H9 (cell line): ENCODE measurements at regions not wholly inside any gene's neighbourhood (a gene's known extent, or its start where the extent isn't known, plus 50 kb on each side); places are given as distances from the start of the nearest gene placed in this dataset.

Experiments
- DNase-seq: peaks from one replicate; pipeline ENCODE4 v3.0.0-alpha.2; 2017
- H2AFZ ChIP-seq: one replicate; pipeline ENCODE4 v1.6.1; 2013; ENCODE audit warnings: mild to moderate bottlenecking, low read length, control low read depth, moderate library complexity
- H2AK5ac ChIP-seq: 2 replicates; pipeline ENCODE4 v1.6.1; 2013; ENCODE audit warnings: low read length, control low read depth, mixed read lengths; ENCODE audit not compliant: insufficient read length
- H2BK120ac ChIP-seq: one replicate; pipeline ENCODE4 v1.6.1; 2013; ENCODE audit warnings: low read depth, mild to moderate bottlenecking, low read length, control low read depth, inconsistent platforms; ENCODE audit not compliant: poor library complexity, severe bottlenecking
- H2BK12ac ChIP-seq: 2 replicates; pipeline ENCODE4 v1.6.1; 2013; ENCODE audit warnings: low read length, control low read depth, mixed read lengths, low read depth; ENCODE audit not compliant: insufficient read length
- H2BK15ac ChIP-seq: 2 replicates; pipeline ENCODE4 v1.6.1; 2013; ENCODE audit warnings: low read depth, low read length, control low read depth
- H2BK20ac ChIP-seq: one replicate; pipeline ENCODE4 v1.6.1; 2013; ENCODE audit warnings: low read depth, mild to moderate bottlenecking, low read length, control low read depth, inconsistent platforms; ENCODE audit not compliant: poor library complexity, severe bottlenecking
- H2BK5ac ChIP-seq: 2 replicates; pipeline ENCODE4 v1.6.1; 2013; ENCODE audit warnings: low read length, control low read depth, mixed read lengths; ENCODE audit not compliant: insufficient read length
- H3K14ac ChIP-seq: 2 replicates; pipeline ENCODE4 v1.6.1; 2013; ENCODE audit warnings: low read length, control low read depth; ENCODE audit not compliant: insufficient read depth
- H3K18ac ChIP-seq: 2 replicates; pipeline ENCODE4 v1.6.1; 2013; ENCODE audit warnings: low read depth, mild to moderate bottlenecking, mixed read lengths, low read length, control low read depth; ENCODE audit not compliant: insufficient read length
- H3K23ac ChIP-seq: 2 replicates; pipeline ENCODE4 v1.6.1; 2013; ENCODE audit warnings: low read length, control low read depth, mixed read lengths, low read depth; ENCODE audit not compliant: insufficient read length
- H3K23me2 ChIP-seq: 2 replicates; pipeline ENCODE4 v1.6.1; 2013; ENCODE audit warnings: low read depth, mild to moderate bottlenecking, mixed read lengths, low read length, control low read depth; ENCODE audit not compliant: insufficient read length, poor library complexity, severe bottlenecking
- H3K27ac ChIP-seq: 2 replicates; pipeline ENCODE4 v1.5.1; 2013; ENCODE audit warnings: low read length, control low read depth, mixed read lengths, low read depth; ENCODE audit not compliant: insufficient read length
- H3K27me3 ChIP-seq: 2 replicates; pipeline ENCODE4 v1.6.1; 2013; ENCODE audit warnings: low read length, control low read depth, inconsistent platforms; ENCODE audit not compliant: insufficient read depth
- H3K4ac ChIP-seq: 2 replicates; pipeline ENCODE4 v1.6.1; 2013; ENCODE audit warnings: low read depth, mild to moderate bottlenecking, control low read depth, inconsistent platforms, low read length, moderate library complexity
- H3K4me1 ChIP-seq: 2 replicates; pipeline ENCODE4 v1.6.1; 2013; ENCODE audit warnings: low read length, control low read depth, inconsistent platforms; ENCODE audit not compliant: insufficient read depth
- H3K4me2 ChIP-seq: 2 replicates; pipeline ENCODE4 v1.6.1; 2013; ENCODE audit warnings: low read length, control low read depth, mixed read lengths; ENCODE audit not compliant: insufficient read length, insufficient read depth
- H3K56ac ChIP-seq: 2 replicates; pipeline ENCODE4 v1.6.1; 2013; ENCODE audit warnings: low read depth, mild to moderate bottlenecking, mixed read lengths, low read length, control low read depth; ENCODE audit not compliant: insufficient read length
- H3K79me1 ChIP-seq: 2 replicates; pipeline ENCODE4 v1.6.1; 2013; ENCODE audit warnings: low read depth, mild to moderate bottlenecking, moderate library complexity, low read length, control low read depth, inconsistent platforms; ENCODE audit not compliant: insufficient read depth, poor library complexity, severe bottlenecking
- H3K79me2 ChIP-seq: 2 replicates; pipeline ENCODE4 v1.6.1; 2013; ENCODE audit warnings: low read length, control low read depth, inconsistent platforms; ENCODE audit not compliant: insufficient read depth
- H3K9ac ChIP-seq: 2 replicates; pipeline ENCODE4 v1.6.1; 2013; ENCODE audit warnings: low read length, control low read depth, mixed read lengths; ENCODE audit not compliant: insufficient read length; ENCODE audit errors: extremely low read depth
- H3K9me3 ChIP-seq: one replicate; pipeline ENCODE4 v1.6.1; 2013; ENCODE audit warnings: low read depth, low read length, inconsistent platforms; ENCODE audit not compliant: control insufficient read depth
- H3T11ph ChIP-seq: one replicate; pipeline ENCODE4 v1.6.1; 2013; ENCODE audit warnings: mild to moderate bottlenecking, low read length, control low read depth, inconsistent platforms
- H4K20me1 ChIP-seq: one replicate; pipeline ENCODE4 v1.6.1; 2013; ENCODE audit not compliant: control insufficient read depth, insufficient read length, insufficient read depth
- H4K5ac ChIP-seq: 2 replicates; pipeline ENCODE4 v1.6.1; 2013; ENCODE audit warnings: low read depth, mild to moderate bottlenecking, mixed read lengths, low read length, control low read depth; ENCODE audit not compliant: insufficient read length
- H4K8ac ChIP-seq: replicated peaks from 2 replicates; pipeline ENCODE4 v1.6.1; 2013; ENCODE audit warnings: low read length, control low read depth, mixed read lengths, low read depth; ENCODE audit not compliant: insufficient read length
- H4K91ac ChIP-seq: 2 replicates; pipeline ENCODE4 v1.6.1; 2013; ENCODE audit warnings: low read depth, mild to moderate bottlenecking, moderate library complexity, mixed read lengths, low read length, control low read depth; ENCODE audit not compliant: insufficient read length
- H3K27ac Mint-ChIP-seq, 3 experiments: 2 replicates in 2 of 3; 3 replicates in 1 of 3; pipeline ENCODE4 v1.8.0; 2020 to 2021; ENCODE audit warnings: mixed read lengths in 3 of 3, mild to moderate bottlenecking in 1 of 3, moderate library complexity in 1 of 3
- H3K27me3 Mint-ChIP-seq: 2 replicates; pipeline ENCODE4 v1.8.0; 2021; ENCODE audit warnings: low read depth, mild to moderate bottlenecking, moderate library complexity, mixed read lengths
- H3K36me3 Mint-ChIP-seq, 3 experiments: 2 replicates in 2 of 3; 3 replicates in 1 of 3; pipeline ENCODE4 v1.8.0; 2020 to 2021; ENCODE audit warnings: low read depth in 3 of 3, mixed read lengths in 3 of 3; ENCODE audit not compliant: insufficient read depth in 1 of 3
- H3K4me1 Mint-ChIP-seq, 2 experiments: 2 replicates each; pipeline ENCODE4 v1.8.0; 2020; ENCODE audit warnings: mixed read lengths in 2 of 2
- H3K4me3 Mint-ChIP-seq, 2 experiments: 2 replicates in 1 of 2; 3 replicates in 1 of 2; pipeline ENCODE4 v1.8.0; 2020 to 2021; ENCODE audit warnings: mild to moderate bottlenecking in 2 of 2, mixed read lengths in 2 of 2, moderate library complexity in 1 of 2
- H3K9me3 Mint-ChIP-seq, 2 experiments: 2 replicates in 1 of 2; 3 replicates in 1 of 2; pipeline ENCODE4 v1.8.0; 2020; ENCODE audit warnings: mild to moderate bottlenecking in 2 of 2, mixed read lengths in 2 of 2, moderate library complexity in 1 of 2
- CTCF ChIP-seq: fragments of 200-600 bp; sonication (generic); conservative IDR thresholded peaks from 3 replicates; pipeline ENCODE4 v1.8.0; 2021; ENCODE audit warnings: antibody characterized with exemption, mild to moderate bottlenecking
- WGBS: extraction: QIAGEN DNeasy Blood & Tissue Kit; methylation state at CpG from one replicate; pipeline ENCODE4 v1.1.7; 2013; ENCODE audit warnings: missing lambda C conversion rate, low lambda C conversion rate, mixed read lengths; ENCODE audit not compliant: insufficient read length; ENCODE audit errors: extremely low coverage; 5-methylcytosine and 5-hydroxymethylcytosine counted together

- no peak for TF ChIP-seq CTCF
- Histone ChIP-seq H2BK120ac (no peak overlapping the region), H3K9me3 (no peaks in the 10 kb centered on the region), H3K27me3 (no peaks in the 10 kb centered on the region), H3K23ac (no peak overlapping the region), H3T11ph (no peak overlapping the region), H3K18ac (no peak overlapping the region), H2AK5ac (no peak overlapping the region), H4K5ac (no peak overlapping the region), H3K14ac (no peak overlapping the region), H3K23me2 (no peaks in the 10 kb centered on the region), H4K8ac (no peak overlapping the region), H4K91ac (no peak overlapping the region), H3K4me2 (no peak overlapping the region), H3K56ac (no peak overlapping the region), H3K9ac (no peak overlapping the region), H3K27ac (no peak overlapping the region), H2BK12ac (no peak overlapping the region), H3K4me1 (no peaks in the 10 kb centered on the region), H2BK20ac (no peak overlapping the region), H2AFZ (no peak overlapping the region), H2BK5ac (no peak overlapping the region), H3K4ac (no peak overlapping the region), H3K79me1 (no peaks in the 10 kb centered on the region), H4K20me1 (no peaks in the 10 kb centered on the region), H3K79me2 (no peaks in the 10 kb centered on the region), H2BK15ac (no peak overlapping the region)
- Mint-ChIP-seq H3K4me1 (peaks cover 4% of the 10 kb centered on the region in 2 experiments), H3K4me3 (no peak overlapping the region), H3K27me3 (no peaks in the 10 kb centered on the region; the same call in 1 of the 2 replicates), H3K9me3 (no peaks in the 10 kb centered on the region; a peak in 1 of 5 replicates), H3K27ac (no peak overlapping the region), H3K36me3 (no peaks in the 10 kb centered on the region)
- DNase-seq: no peak
- WGBS: no CpG with 5 or more reads among the region's 6 CpGs
Measured at GRCh38 chr20:10863337-10864060, 189.7 kb upstream of the JAG1 start.
